Astrocyte (in vitro differentiated cells and primary cell): ENCODE measurements at regions not wholly inside any gene's neighbourhood (a gene's known extent, or its start where the extent isn't known, plus 50 kb on each side); places are given as distances from the start of the nearest gene placed in this dataset.

Source experiments
- DNase-seq: peaks from one replicate; pipeline ENCODE4 v3.0.0-alpha.2; 2010; ENCODE audit warnings: low read depth
- FAIRE-seq: peaks from 2 replicates; lab custom pipeline; 2011; peaks lifted over from hg19 to GRCh38; lab: Jason Lieb, UNC
- H2AFZ ChIP-seq: 2 replicates; pipeline ENCODE4 v1.6.0; 2012; ENCODE audit warnings: low read depth, low read length, inconsistent platforms
- H3K27ac ChIP-seq: 2 replicates; pipeline ENCODE4 v1.5.1; 2011; ENCODE audit warnings: low read depth, low read length, inconsistent platforms
- H3K27me3 ChIP-seq: 2 replicates; pipeline ENCODE4 v1.6.0; 2011; ENCODE audit warnings: low read length, inconsistent platforms; ENCODE audit not compliant: insufficient read depth
- H3K36me3 ChIP-seq: 2 replicates; pipeline ENCODE4 v1.5.1; 2011; ENCODE audit warnings: low read length, inconsistent platforms; ENCODE audit not compliant: insufficient read depth
- H3K4me1 ChIP-seq: 2 replicates; pipeline ENCODE4 v1.5.1; 2011; ENCODE audit warnings: low read length, inconsistent platforms; ENCODE audit not compliant: insufficient read depth
- H3K4me2 ChIP-seq: 2 replicates; pipeline ENCODE4 v1.6.0; 2012; ENCODE audit warnings: low read length, inconsistent platforms
- H3K4me3 ChIP-seq: 2 replicates; pipeline ENCODE4 v1.5.1; 2011; ENCODE audit warnings: low read depth, mild to moderate bottlenecking, low read length, inconsistent platforms; ENCODE audit not compliant: insufficient read depth
- H3K79me2 ChIP-seq: 2 replicates; pipeline ENCODE4 v1.6.0; 2012; ENCODE audit warnings: mild to moderate bottlenecking, low read length, inconsistent platforms; ENCODE audit not compliant: insufficient read depth
- H3K9ac ChIP-seq: 2 replicates; pipeline ENCODE4 v1.6.0; 2012; ENCODE audit warnings: mild to moderate bottlenecking, low read length, inconsistent platforms
- H3K9me3 ChIP-seq: 2 replicates; pipeline ENCODE4 v1.5.1; 2012; ENCODE audit warnings: low read depth, mild to moderate bottlenecking, low read length, inconsistent platforms; ENCODE audit not compliant: insufficient read depth
- H4K20me1 ChIP-seq: 2 replicates; pipeline ENCODE4 v1.6.0; 2012; ENCODE audit warnings: low read length, inconsistent platforms; ENCODE audit not compliant: insufficient read depth
- H3K27ac Mint-ChIP-seq: one replicate; pipeline ENCODE4 v1.8.0; 2021; ENCODE audit warnings: mild to moderate bottlenecking, mixed read lengths; ENCODE audit not compliant: unreplicated experiment
- H3K27me3 Mint-ChIP-seq: one replicate; pipeline ENCODE4 v1.8.0; 2021; ENCODE audit warnings: low read depth, mixed read lengths; ENCODE audit not compliant: unreplicated experiment
- H3K36me3 Mint-ChIP-seq: one replicate; pipeline ENCODE4 v1.8.0; 2021; ENCODE audit warnings: low read depth, mixed read lengths; ENCODE audit not compliant: unreplicated experiment
- H3K4me1 Mint-ChIP-seq: one replicate; pipeline ENCODE4 v1.8.0; 2021; ENCODE audit warnings: low read depth, mixed read lengths; ENCODE audit not compliant: unreplicated experiment
- H3K4me3 Mint-ChIP-seq: one replicate; pipeline ENCODE4 v1.8.0; 2021; ENCODE audit warnings: mild to moderate bottlenecking, moderate library complexity, mixed read lengths; ENCODE audit not compliant: unreplicated experiment
- H3K9me3 Mint-ChIP-seq: one replicate; pipeline ENCODE4 v1.8.0; 2021; ENCODE audit warnings: mild to moderate bottlenecking, mixed read lengths; ENCODE audit not compliant: unreplicated experiment
- EZH2 ChIP-seq: IDR thresholded peaks from 2 replicates; pipeline ENCODE4 v1.6.1; 2012; ENCODE audit warnings: mild to moderate bottlenecking, low read length, inconsistent platforms; ENCODE audit not compliant: insufficient read depth
- TF ChIP-seq, protein P1 (sequence below): IDR thresholded peaks from 2 replicates; pipeline ENCODE4 v1.5.1; 2011; ENCODE audit warnings: low read depth, mild to moderate bottlenecking, inconsistent platforms, low read length, moderate library complexity; ENCODE audit not compliant: insufficient read depth

DNA sequence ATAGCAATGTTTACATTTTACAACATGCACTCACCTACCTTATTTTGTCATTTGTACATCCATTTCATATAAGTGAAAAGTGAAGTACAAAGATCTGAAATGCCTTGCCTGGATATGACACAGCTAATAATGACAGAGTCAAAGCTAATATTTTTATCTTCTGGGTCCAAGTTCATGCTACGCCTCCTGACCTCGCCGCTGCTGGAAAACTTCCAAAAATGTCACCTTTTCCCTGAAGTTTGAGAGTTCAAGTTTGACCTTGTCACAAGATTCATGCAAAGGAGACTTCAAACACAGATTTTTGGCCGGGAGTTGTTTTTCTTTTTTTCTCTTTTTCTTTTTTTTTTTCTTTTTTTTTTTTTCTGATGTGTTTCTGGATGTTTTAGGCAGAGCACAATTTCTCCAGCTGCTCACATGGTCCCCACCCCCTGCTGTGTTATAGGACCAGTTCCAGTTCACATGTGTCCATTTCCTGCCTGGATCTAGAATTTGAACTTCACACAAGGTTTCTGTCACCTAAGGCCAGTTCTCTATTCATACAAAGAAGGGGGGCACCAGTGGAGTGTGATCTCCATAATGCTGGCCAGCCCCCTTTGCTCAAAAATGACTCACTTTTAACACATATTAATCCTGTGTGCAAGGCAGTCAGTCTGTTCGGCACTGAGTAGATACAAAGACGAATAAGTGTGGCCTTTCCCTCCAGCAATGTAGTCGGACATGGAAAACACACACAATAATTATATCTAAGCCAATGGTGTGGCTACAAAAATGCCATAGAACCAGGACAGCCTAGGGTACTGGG lies 546.8 kb downstream of the BUD13 start:
- FAIRE-seq (no peak), DNase-seq (no peak)
- TF ChIP-seq, protein P1, sequence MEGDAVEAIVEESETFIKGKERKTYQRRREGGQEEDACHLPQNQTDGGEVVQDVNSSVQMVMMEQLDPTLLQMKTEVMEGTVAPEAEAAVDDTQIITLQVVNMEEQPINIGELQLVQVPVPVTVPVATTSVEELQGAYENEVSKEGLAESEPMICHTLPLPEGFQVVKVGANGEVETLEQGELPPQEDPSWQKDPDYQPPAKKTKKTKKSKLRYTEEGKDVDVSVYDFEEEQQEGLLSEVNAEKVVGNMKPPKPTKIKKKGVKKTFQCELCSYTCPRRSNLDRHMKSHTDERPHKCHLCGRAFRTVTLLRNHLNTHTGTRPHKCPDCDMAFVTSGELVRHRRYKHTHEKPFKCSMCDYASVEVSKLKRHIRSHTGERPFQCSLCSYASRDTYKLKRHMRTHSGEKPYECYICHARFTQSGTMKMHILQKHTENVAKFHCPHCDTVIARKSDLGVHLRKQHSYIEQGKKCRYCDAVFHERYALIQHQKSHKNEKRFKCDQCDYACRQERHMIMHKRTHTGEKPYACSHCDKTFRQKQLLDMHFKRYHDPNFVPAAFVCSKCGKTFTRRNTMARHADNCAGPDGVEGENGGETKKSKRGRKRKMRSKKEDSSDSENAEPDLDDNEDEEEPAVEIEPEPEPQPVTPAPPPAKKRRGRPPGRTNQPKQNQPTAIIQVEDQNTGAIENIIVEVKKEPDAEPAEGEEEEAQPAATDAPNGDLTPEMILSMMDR, result no peak
- TF ChIP-seq EZH2, result no peak
- no peaks in the 10 kb centered on the region for H3K9me3 Mint-ChIP-seq
- Histone ChIP-seq H3K4me2 (no peak overlapping the region), H4K20me1 (no peaks in the 10 kb centered on the region), H3K79me2 (no peaks in the 10 kb centered on the region), H3K9me3 (peaks cover 3% of the 10 kb centered on the region), H2AFZ (no peak overlapping the region), H3K4me3 (no peak overlapping the region), H3K4me1 (peaks cover 7% of the 10 kb centered on the region), H3K27ac (no peak overlapping the region), H3K27me3 (no peaks in the 10 kb centered on the region), H3K9ac (no peak overlapping the region), H3K36me3 (no peaks in the 10 kb centered on the region)
- peaks cover 16% of the 10 kb centered on the region for H3K27me3 Mint-ChIP-seq
- H3K4me3 Mint-ChIP-seq, result no peak overlapping the region
- H3K36me3 Mint-ChIP-seq, result no peaks in the 10 kb centered on the region
- H3K27ac Mint-ChIP-seq, result no peak overlapping the region
- H3K4me1 Mint-ChIP-seq, result peaks cover 14% of the 10 kb centered on the region

DNA sequence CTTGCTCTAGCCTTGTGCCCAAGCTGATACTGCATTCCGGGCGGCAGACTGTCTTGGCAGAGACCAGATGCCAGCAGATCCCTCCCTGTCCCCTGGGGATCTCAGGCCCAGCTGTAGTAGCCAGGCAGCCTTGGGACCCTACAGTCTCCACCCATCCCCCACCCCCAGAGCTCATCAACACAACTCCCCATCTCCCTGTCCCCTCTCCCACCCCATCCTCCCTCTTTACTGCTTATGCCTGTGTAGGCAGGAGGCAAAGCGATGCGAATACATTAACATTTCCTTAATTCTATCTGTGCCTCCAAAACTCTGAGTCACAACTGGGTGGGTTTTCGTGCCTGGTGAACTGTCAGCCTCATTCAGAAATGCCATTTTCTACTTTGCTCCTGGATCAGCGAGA lies 547.6 kb downstream of the BUD13 start:
- Histone ChIP-seq H3K27me3 (no peaks in the 10 kb centered on the region), H2AFZ (no peak overlapping the region), H3K9ac (no peak overlapping the region), H4K20me1 (no peaks in the 10 kb centered on the region), H3K9me3 (peaks cover 3% of the 10 kb centered on the region), H3K36me3 (no peaks in the 10 kb centered on the region), H3K79me2 (no peaks in the 10 kb centered on the region), H3K4me1 (peaks cover 7% of the 10 kb centered on the region), H3K4me2 (no peak overlapping the region), H3K27ac (no peak overlapping the region), H3K4me3 (no peak overlapping the region)
- Mint-ChIP-seq H3K27ac (no peak overlapping the region), H3K36me3 (no peaks in the 10 kb centered on the region), H3K9me3 (no peaks in the 10 kb centered on the region), H3K27me3 (peaks cover 16% of the 10 kb centered on the region), H3K4me1 (peaks cover 14% of the 10 kb centered on the region), H3K4me3 (no peak overlapping the region)
- no peak for TF ChIP-seq EZH2
- TF ChIP-seq, protein P1, result no peak
- DNase-seq (no peak), FAIRE-seq (no peak)

GRCh38 chr11:116224889-116225200 lies 547.9 kb downstream of the BUD13 start:
- no peaks in the 10 kb centered on the region for H3K36me3 Mint-ChIP-seq
- no peak overlapping the region for H3K27ac Mint-ChIP-seq
- peaks cover 14% of the 10 kb centered on the region for H3K4me1 Mint-ChIP-seq

More at GRCh38 chr11:116224889-116225200, 547.9 kb downstream of the BUD13 start:
- H3K36me3 ChIP-seq, result no peaks in the 10 kb centered on the region
- DNase-seq, result no peak
- Mint-ChIP-seq H3K9me3 (no peaks in the 10 kb centered on the region), H3K27me3 (peaks cover 16% of the 10 kb centered on the region), H3K4me3 (no peak overlapping the region)
- no peak for TF ChIP-seq EZH2
- TF ChIP-seq, protein P1, result no peak
- H3K79me2 ChIP-seq, result no peaks in the 10 kb centered on the region
- peaks cover 3% of the 10 kb centered on the region for H3K9me3 ChIP-seq
- H4K20me1 ChIP-seq, result no peaks in the 10 kb centered on the region
- no peak overlapping the region for H3K4me2 ChIP-seq
- no peak for FAIRE-seq
- H2AFZ ChIP-seq, result no peak overlapping the region
- H3K9ac ChIP-seq, result no peak overlapping the region
- H3K27ac ChIP-seq, result no peak overlapping the region
- peaks cover under 1% of the 10 kb centered on the region for H3K27me3 ChIP-seq
- H3K4me3 ChIP-seq, result no peak overlapping the region
- peaks cover 7% of the 10 kb centered on the region for H3K4me1 ChIP-seq
